Activated CD4-positive, alpha-beta memory T cell treated with anti-CD3 and anti-CD28 coated beads, Interleukin-2, amount 10 ng/mL, durations not matched to agents 7 days and 5 days (primary cell): ENCODE measurements at regions not wholly inside any gene's neighbourhood (a gene's known extent, or its start where the extent isn't known, plus 50 kb on each side); places are given as distances from the start of the nearest gene placed in this dataset.

Experiments
- CTCF ChIA-PET: fragments of 350-600 bp; sonication (Branson Sonifier 250); formaldehyde crosslinking; loops from one replicate; lab custom pipeline; 2021; ENCODE audit warnings: antibody characterized with exemption, inconsistent platforms; lab: Charles Lee
- POLR2A ChIA-PET: fragments of 350-600 bp; sonication (Branson Sonifier 250); formaldehyde crosslinking; loops from one replicate; lab custom pipeline; 2021; ENCODE audit warnings: antibody characterized with exemption; lab: Charles Lee
- DNase-seq: peaks from one replicate; pipeline ENCODE4 v3.0.0-alpha.2; 2020
- H3K27ac Mint-ChIP-seq: one replicate; pipeline ENCODE4 v1.8.0; 2021; ENCODE audit warnings: mild to moderate bottlenecking, mixed read lengths
- H3K27me3 Mint-ChIP-seq: one replicate; pipeline ENCODE4 v1.8.0; 2021; ENCODE audit warnings: mixed read lengths
- H3K36me3 Mint-ChIP-seq: one replicate; pipeline ENCODE4 v1.8.0; 2021; ENCODE audit warnings: low read depth, mixed read lengths
- H3K4me1 Mint-ChIP-seq: one replicate; pipeline ENCODE4 v1.8.0; 2021; ENCODE audit warnings: mixed read lengths
- H3K4me3 Mint-ChIP-seq: one replicate; pipeline ENCODE4 v1.8.0; 2021; ENCODE audit warnings: mild to moderate bottlenecking, mixed read lengths
- H3K9me3 Mint-ChIP-seq: one replicate; pipeline ENCODE4 v1.8.0; 2021; ENCODE audit warnings: mixed read lengths

DNA sequence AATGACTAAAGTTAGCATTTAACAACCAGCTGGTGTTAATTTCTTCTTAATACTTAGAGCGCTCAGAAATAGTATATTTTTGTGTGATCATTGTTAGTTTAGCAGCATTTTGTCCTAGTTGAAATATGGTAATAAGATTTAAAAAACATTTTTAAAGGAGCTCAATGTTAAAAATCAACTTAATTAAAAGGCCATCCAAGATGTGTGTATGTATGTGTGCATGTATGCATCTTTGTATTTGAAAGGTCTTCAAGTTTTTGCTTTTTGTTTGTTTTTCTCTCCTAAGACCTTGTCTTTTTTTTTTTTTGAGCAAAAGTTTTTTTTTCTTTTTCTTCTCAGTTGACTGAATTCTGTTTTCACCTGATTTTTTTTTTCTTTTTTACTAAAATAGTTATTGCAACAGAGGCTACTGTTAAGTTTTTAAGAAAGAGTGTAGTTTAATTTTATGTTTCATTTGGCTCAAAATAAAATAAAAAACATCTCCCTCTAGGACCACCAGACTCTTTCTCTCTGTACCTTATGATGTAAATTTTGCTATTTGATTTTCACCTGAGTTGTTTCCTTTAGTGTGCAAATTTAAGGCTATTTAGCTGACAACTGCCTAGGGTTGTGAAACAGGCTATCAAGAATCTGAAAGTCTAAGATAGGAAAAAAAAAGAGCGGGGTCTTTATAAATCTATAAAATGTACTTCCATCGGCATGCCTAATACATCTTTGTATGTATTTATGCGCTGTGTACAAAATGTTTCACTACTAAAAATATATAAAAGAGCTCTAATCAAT is 76.4 kb upstream of the C1GALT1 start:
- POLR2A ChIA-PET = interaction anchor here (0.6 to 2.9 kb wide), 6 partner anchors 16 to 153 kb away, joined by 3 to 26 read pairs (median 4); partner anchors contain the start of gene C1GALT1
- no peak for DNase-seq
- Mint-ChIP-seq H3K36me3 (peaks cover 7% of the 10 kb centered on the region), H3K4me3 (no peak overlapping the region), H3K4me1 (peaks cover 20% of the 10 kb centered on the region), H3K27me3 (no peaks in the 10 kb centered on the region), H3K9me3 (peaks cover 8% of the 10 kb centered on the region), H3K27ac (no peak overlapping the region)
- CTCF ChIA-PET = interaction anchor here (4.1 to 7.4 kb wide), 2 partner anchors 13 to 77 kb away, joined by 19 to 53 read pairs; partner anchors contain the start of gene C1GALT1

DNA sequence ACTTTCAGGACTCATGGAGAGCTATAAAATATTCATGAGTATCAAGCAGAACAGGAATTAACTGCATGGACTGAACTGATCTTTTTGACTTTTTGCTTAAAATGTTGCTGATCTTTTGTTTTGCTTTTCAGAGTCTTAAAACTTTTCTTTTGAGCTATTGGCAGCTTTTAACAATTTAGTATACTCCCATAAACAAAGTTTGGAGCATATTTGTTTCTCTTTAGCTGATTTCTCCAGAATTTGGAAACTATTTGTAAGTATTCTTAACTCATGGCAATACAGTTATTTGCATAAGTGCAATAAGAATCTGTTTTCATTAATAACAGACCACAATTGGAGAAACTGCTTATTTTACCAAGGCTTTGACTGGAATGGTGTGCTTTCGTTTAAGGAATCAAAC is 73.4 kb upstream of the C1GALT1 start:
- DNase-seq = no peak
- H3K4me3 Mint-ChIP-seq = no peak overlapping the region
- ChIA-PET CTCF (no interaction called here), POLR2A (no interaction called here)
- peaks cover 16% of the 10 kb centered on the region for H3K4me1 Mint-ChIP-seq
- peaks cover 8% of the 10 kb centered on the region for H3K9me3 Mint-ChIP-seq
- H3K27ac Mint-ChIP-seq = no peak overlapping the region
- no peaks in the 10 kb centered on the region for H3K27me3 Mint-ChIP-seq
- peaks cover 7% of the 10 kb centered on the region for H3K36me3 Mint-ChIP-seq

DNA sequence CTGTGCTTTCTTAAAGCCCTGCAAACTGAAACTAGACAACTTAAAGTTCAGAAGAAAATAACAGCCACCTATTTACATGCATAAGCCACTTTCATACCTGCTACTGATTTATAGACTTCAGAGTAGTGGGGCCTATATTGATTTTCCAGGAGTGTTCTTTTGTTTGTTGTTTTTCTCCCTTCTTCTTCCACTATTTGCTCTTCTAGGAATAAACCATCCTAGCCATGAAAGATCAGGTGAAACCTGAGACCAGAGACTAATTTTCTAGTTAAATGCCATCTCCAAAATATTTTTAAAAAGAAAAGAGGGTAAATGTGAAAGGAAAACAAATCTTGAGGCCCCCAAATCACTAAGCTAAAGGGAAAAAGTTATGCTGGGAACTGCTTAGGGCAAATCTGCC is 72.4 kb upstream of the C1GALT1 start:
- POLR2A ChIA-PET = no interaction called here
- H3K27me3 Mint-ChIP-seq = no peaks in the 10 kb centered on the region

DNA sequence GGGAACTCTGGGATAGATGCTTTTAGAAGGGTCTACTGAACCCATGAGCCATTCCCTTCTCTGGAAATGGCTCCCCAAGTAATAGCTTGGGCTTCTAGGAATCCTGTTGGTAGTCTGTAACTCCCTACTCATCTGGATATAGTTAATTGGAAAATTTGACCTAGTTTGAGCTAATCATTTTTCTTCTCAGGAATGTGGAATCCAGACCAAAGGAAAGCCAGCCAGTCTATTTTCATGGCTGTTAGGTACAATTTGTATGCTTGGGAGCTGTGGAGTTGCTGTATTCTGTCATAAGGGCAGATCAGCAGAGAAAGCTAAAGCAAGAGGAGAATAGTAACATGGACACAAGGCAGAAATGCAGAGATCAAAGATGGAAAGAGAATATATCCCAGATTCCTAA is 71.6 kb upstream of the C1GALT1 start:
- Mint-ChIP-seq H3K36me3 (peaks cover 7% of the 10 kb centered on the region), H3K4me1 (peaks cover 2% of the 10 kb centered on the region), H3K4me3 (no peak overlapping the region), H3K27ac (no peak overlapping the region), H3K9me3 (peaks cover 8% of the 10 kb centered on the region), H3K27me3 (no peaks in the 10 kb centered on the region)
- POLR2A ChIA-PET = no interaction called here
- no peak for DNase-seq
- CTCF ChIA-PET = interaction anchor here (1.0 kb wide), 1 partner anchor 153 kb away, joined by 3 read pairs; no protein-coding TSS in a partner anchor

More for the DNA sequence above, 72.4 kb upstream of the C1GALT1 start:
- CTCF ChIA-PET = no interaction called here
- Mint-ChIP-seq H3K4me1 (peaks cover 9% of the 10 kb centered on the region), H3K4me3 (no peak overlapping the region), H3K27ac (no peak overlapping the region), H3K9me3 (peaks cover 8% of the 10 kb centered on the region), H3K36me3 (peaks cover 7% of the 10 kb centered on the region)
- DNase-seq = no peak

DNA sequence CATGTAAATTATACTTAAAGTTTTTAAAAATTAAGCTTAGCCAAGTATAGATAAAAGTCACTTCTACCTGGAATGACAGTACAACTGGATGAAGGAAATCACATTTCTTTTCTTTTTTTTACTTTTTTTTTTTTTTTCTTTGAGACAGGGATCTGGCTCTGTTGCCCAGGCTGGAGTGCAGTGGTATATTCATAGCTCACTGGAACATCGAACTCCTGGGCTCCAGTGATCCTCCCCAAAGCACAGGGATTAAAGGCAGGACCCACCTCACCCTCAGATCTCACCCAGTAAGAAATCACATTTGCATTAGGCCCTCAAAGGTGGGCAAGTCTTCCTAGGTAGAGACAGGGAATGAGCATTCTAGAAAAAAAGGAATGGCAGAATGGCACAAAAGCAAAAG is 69.5 kb upstream of the C1GALT1 start:
- Mint-ChIP-seq H3K36me3 (peaks cover 7% of the 10 kb centered on the region), H3K4me3 (no peak overlapping the region), H3K9me3 (peaks cover 8% of the 10 kb centered on the region), H3K27ac (no peak overlapping the region), H3K4me1 (no peaks in the 10 kb centered on the region), H3K27me3 (no peaks in the 10 kb centered on the region)
- CTCF ChIA-PET = interaction anchor here (1.4 kb wide), 1 partner anchor 1183 kb away, joined by 3 read pairs; no protein-coding TSS in a partner anchor
- no peak for DNase-seq
- POLR2A ChIA-PET = interaction anchor here (1.2 kb wide), 1 partner anchor 69 kb away, joined by 4 read pairs; the partner anchor contains the start of gene C1GALT1

DNA sequence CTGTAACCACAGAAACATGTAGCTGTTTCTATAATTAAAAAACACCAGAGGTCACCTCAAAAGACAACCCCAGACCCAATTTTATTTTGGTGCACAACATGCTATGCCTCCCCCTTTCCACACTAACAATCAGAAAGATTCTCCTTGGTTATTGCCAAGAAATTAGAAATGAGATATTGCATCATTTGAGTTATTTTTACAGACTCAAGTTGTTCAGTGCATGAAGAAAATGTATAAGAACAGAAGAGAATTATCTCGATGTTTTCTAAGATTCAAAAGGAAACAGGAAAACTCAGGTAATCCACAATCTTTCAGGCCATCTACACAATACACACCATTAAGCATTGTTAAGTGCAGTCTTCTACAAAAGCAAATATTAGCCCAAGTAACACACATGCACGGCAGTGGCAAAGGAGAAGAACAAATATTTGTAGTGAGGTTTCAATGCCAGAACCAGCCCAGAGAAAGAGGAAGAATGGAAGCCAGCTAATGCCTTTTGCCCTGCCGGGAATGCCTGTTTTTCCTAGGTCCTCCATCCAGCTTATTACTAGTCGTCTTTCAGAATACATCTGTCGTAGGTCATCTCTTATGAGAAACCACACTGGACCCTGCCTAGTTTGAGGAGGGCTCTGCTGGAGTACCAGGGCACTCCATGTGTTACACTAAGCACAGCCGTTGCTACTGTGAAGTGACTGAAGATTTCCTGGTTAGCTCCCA is 67.6 kb upstream of the C1GALT1 start:
- ChIA-PET CTCF (interaction anchor here (0.6 to 1.6 kb wide), 3 partner anchors 11 to 1059 kb away, joined by 3 to 6 read pairs (median 4); no protein-coding TSS in a partner anchor), POLR2A (interaction anchor here (1.2 kb wide), 1 partner anchor 67 kb away, joined by 3 read pairs; the partner anchor contains the start of gene C1GALT1)
- Mint-ChIP-seq H3K9me3 (peaks cover 2% of the 10 kb centered on the region), H3K36me3 (peaks cover 3% of the 10 kb centered on the region), H3K4me1 (no peaks in the 10 kb centered on the region), H3K27ac (no peak overlapping the region), H3K27me3 (no peaks in the 10 kb centered on the region), H3K4me3 (no peak overlapping the region)
- no peak for DNase-seq

DNA sequence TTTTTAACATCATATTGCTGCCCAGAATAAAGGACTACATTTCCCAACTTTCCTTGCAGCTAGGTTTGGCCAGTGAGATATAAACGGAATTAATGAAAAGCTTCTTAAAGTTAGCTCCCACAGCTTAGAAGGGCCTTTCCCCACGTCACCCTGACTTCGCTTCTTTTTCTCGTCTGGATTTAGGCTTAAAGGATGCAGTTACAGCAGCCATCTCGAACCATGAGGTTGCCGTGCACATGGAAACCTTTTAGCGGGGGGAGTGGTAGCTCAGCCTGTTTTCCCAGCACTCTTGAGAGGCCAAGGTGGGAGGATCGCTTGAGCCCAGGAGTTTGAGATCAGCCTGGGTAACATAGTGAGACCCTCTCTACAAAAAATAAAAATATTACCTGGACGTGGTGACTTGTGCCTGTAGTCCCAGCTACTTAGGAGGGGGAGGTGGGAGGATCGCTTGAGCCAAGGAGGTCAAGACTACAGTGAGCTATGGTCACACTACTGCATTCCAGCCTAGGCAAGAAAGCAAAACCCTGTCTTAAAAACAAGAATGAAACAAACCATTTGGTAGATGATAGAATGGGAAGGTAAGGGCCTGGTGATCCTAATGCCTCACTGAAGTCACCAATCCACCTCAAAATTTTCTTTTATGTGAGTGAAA is 64.3 kb upstream of the C1GALT1 start:
- CTCF ChIA-PET = interaction anchor here (0.7 to 1.3 kb wide), 2 partner anchors 11 to 15 kb away, joined by 3 read pairs; no protein-coding TSS in a partner anchor
- no peak for DNase-seq
- Mint-ChIP-seq H3K27me3 (no peaks in the 10 kb centered on the region), H3K27ac (no peak overlapping the region), H3K36me3 (no peaks in the 10 kb centered on the region), H3K4me1 (no peaks in the 10 kb centered on the region), H3K4me3 (no peak overlapping the region), H3K9me3 (no peaks in the 10 kb centered on the region)
- POLR2A ChIA-PET = no interaction called here

DNA sequence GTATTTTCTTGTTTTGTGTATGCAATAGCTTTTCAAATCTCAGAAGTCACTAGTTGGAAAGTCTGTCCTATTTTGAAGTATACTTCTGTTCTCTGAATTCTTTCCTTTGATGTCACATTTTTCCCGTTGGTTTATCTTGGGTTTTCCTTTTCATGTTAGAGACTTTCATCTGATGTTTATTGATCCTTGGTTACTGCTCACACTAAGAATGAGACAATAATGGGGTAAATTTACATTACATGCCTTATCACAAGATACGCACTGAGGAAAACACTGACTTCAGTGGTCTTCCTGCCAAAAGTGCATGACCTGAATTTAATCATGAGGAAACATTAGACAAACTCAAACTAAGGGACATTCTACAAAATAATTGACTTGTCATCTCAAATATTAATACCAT is 63.5 kb upstream of the C1GALT1 start:
- no peaks in the 10 kb centered on the region for H3K36me3 Mint-ChIP-seq
- no peaks in the 10 kb centered on the region for H3K9me3 Mint-ChIP-seq
- H3K4me3 Mint-ChIP-seq = no peak overlapping the region
- no peak for DNase-seq
- peaks cover 1% of the 10 kb centered on the region for H3K27me3 Mint-ChIP-seq
- no peak overlapping the region for H3K27ac Mint-ChIP-seq
- no peaks in the 10 kb centered on the region for H3K4me1 Mint-ChIP-seq
- ChIA-PET CTCF (no interaction called here), POLR2A (no interaction called here)

DNA sequence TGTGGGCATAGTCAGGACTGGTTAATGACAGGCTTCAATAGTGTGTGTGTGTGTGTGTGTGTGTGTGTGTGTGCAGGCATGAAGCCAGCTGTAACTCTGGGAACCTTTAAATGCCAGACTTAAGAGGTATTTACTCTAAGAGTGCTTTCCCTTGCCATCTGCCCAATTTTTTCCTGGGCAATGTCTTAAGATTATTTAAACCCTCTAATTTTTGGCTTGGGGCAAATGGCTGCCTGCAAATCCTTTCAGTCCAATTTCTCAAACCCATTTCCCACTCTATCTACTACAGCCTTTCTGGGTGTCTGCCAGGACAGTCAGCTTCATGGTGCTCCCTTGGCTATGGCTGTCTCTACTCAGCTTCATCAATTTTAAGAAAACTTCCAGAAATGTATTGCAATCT is 62.6 kb upstream of the C1GALT1 start:
- Mint-ChIP-seq H3K27me3 (peaks cover 1% of the 10 kb centered on the region), H3K4me3 (no peak overlapping the region), H3K4me1 (no peaks in the 10 kb centered on the region), H3K36me3 (no peaks in the 10 kb centered on the region), H3K9me3 (no peaks in the 10 kb centered on the region), H3K27ac (no peak overlapping the region)
- ChIA-PET CTCF (no interaction called here), POLR2A (no interaction called here)
- DNase-seq = no peak

DNA sequence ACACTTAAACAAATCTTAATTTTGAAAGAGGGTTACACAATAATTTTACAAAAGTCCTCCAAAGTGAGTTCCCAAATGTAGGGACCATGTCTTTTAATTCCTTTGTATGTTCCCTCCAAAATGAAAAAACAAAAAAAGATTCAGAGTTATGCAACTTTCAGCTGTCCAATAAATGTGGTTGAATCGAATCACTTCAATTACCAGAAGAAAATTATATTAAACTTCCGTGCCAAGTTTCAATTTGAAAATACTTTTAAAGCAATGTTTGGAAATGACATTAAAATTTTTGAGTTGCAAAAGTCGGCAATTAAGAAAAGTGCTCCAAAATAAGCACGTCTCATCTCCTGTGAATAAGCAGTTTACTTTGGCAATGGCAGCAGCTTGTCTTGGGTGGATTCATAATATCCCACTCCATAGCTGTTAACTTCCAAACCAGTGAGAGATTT is 60.3 kb upstream of the C1GALT1 start:
- Mint-ChIP-seq H3K27me3 (peaks cover 1% of the 10 kb centered on the region), H3K4me1 (no peaks in the 10 kb centered on the region), H3K36me3 (no peaks in the 10 kb centered on the region), H3K4me3 (no peak overlapping the region), H3K9me3 (no peaks in the 10 kb centered on the region), H3K27ac (no peak overlapping the region)
- POLR2A ChIA-PET = interaction anchor here (0.5 to 2.1 kb wide), 3 partner anchors 16 to 60 kb away, joined by 3 to 6 read pairs (median 3); partner anchors contain the start of gene C1GALT1
- CTCF ChIA-PET = no interaction called here
- DNase-seq = no peak

DNA sequence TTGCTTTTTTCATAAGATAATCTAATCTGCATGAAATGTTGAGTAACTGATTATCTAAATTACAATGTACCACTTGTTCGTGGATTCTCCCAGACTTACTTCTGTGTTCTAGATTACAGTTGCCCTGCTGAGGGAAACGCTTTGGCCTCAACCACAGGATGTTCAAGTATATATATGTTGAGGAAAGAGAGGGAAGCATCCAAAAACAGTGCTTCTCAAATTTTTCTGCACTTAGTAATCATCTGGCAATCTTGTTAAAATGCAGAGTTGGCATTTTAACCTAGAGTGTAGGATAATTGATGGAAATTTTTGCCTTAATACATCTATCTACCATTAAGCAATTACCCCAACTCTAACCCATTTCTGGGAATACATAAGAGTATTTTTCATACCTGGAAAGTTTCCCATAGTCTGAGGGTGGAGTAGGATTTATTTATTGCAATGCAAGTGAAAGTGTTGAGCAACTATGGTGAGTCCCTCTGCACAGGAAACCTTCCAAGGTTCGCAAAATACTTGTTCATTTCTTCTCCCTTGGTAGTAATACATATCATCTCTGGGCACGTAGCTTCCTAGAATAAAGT is 59.6 kb upstream of the C1GALT1 start:
- H3K27ac Mint-ChIP-seq = no peak overlapping the region
- H3K27me3 Mint-ChIP-seq = peaks cover 1% of the 10 kb centered on the region
- H3K4me1 Mint-ChIP-seq = no peaks in the 10 kb centered on the region
- no peak for DNase-seq
- no peaks in the 10 kb centered on the region for H3K9me3 Mint-ChIP-seq
- no peaks in the 10 kb centered on the region for H3K36me3 Mint-ChIP-seq
- ChIA-PET POLR2A (interaction anchor here (1.0 kb wide), 1 partner anchor 28 kb away, joined by 3 read pairs; no protein-coding TSS in a partner anchor), CTCF (no interaction called here)
- H3K4me3 Mint-ChIP-seq = no peak overlapping the region

DNA sequence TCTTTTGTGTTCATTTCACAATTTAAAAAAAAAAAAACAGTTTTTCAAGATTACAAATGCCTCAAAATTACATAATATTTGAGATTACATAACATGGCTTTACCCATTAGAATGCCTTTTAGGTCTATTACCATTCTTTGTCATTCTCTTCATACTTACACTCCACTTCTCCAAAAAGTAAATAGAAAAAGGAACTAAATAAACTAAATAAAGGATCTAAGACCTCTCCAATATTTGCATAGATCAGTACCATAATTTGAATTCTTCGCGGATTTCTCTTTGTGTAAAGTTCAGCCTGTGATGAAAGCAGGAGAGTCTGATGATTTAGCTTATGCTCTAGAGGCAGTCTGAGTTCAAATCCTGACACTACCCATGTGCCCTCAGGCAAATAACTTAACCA is 56.4 kb upstream of the C1GALT1 start:
- POLR2A ChIA-PET = no interaction called here
- CTCF ChIA-PET = no interaction called here
- Mint-ChIP-seq H3K36me3 (no peaks in the 10 kb centered on the region), H3K9me3 (no peaks in the 10 kb centered on the region), H3K27ac (no peak overlapping the region), H3K27me3 (peaks cover 1% of the 10 kb centered on the region), H3K4me1 (no peaks in the 10 kb centered on the region), H3K4me3 (no peak overlapping the region)
- no peak for DNase-seq
